HL-60 (cell line): ENCODE measurements at regions not wholly inside any gene's neighbourhood (a gene's known extent, or its start where the extent isn't known, plus 50 kb on each side); places are given as distances from the start of the nearest gene placed in this dataset.

Experiments
- DNase-seq, 2 experiments: peaks; one replicate each; pipeline ENCODE4 v3.0.0-alpha.2; 2010 to 2020; ENCODE audit warnings: low read depth in 1 of 2, low spot score in 1 of 2
- H3K27ac ChIP-seq: fragments of 250-450 bp; sonication (Bioruptor Pico); replicated peaks from 2 replicates; pipeline ENCODE4 v1.5.1; 2020; ENCODE audit warnings: mild to moderate bottlenecking, moderate library complexity
- H3K27me3 ChIP-seq: fragments of 250-450 bp; sonication (Bioruptor Pico); 2 replicates; pipeline ENCODE4 v1.5.1; 2021; ENCODE audit warnings: mild to moderate bottlenecking, moderate library complexity; ENCODE audit not compliant: insufficient read depth, poor library complexity, severe bottlenecking
- H3K4me3 ChIP-seq: replicated peaks from 2 replicates; pipeline ENCODE4 v1.5.1; 2011; ENCODE audit warnings: mild to moderate bottlenecking, control low read depth, low read length; ENCODE audit not compliant: insufficient read depth
- CTCF ChIP-seq: IDR thresholded peaks from one replicate; pipeline ENCODE4 v1.5.1; 2011; ENCODE audit warnings: low read length, control low read depth, inconsistent platforms; ENCODE audit not compliant: insufficient read depth
- GABPA ChIP-seq: IDR thresholded peaks from 2 replicates; pipeline ENCODE4 v1.6.1; 2012; ENCODE audit warnings: low read depth
- POLR2AphosphoS5 ChIP-seq: IDR thresholded peaks from 2 replicates; pipeline ENCODE4 v1.6.1; 2012; ENCODE audit warnings: low read depth
- REST ChIP-seq: IDR thresholded peaks from 2 replicates; pipeline ENCODE4 v1.6.1; 2012; ENCODE audit warnings: low read depth; ENCODE audit not compliant: insufficient replicate concordance
- SPI1 ChIP-seq: IDR thresholded peaks from 2 replicates; pipeline ENCODE4 v1.6.1; 2012; ENCODE audit warnings: low read depth, mild to moderate bottlenecking, borderline replicate concordance

GRCh38 chr10:6843481-6843881, 263.4 kb upstream of the PRKCQ start:
- peak in 1 of 2 experiments; percentile 43 for DNase-seq
- no peak for TF ChIP-seq CTCF
- no peak for TF ChIP-seq POLR2AphosphoS5
- TF ChIP-seq GABPA: no peak
- TF ChIP-seq REST: no peak
- TF ChIP-seq SPI1: no peak
- no peak overlapping the region for H3K4me3 ChIP-seq
- no peaks in the 10 kb centered on the region for H3K27me3 ChIP-seq
- no peak overlapping the region for H3K27ac ChIP-seq

- Histone ChIP-seq H3K4me3 (no peak overlapping the region), H3K27ac (no peak overlapping the region), H3K27me3 (no peaks in the 10 kb centered on the region)
- TF ChIP-seq SPI1: no peak
- no peak for TF ChIP-seq CTCF
- TF ChIP-seq GABPA: no peak
- TF ChIP-seq POLR2AphosphoS5: no peak
- no peak for TF ChIP-seq REST
- DNase-seq: no peak
Observed at GRCh38 chr10:6842722-6843121, 262.6 kb upstream of the PRKCQ start.

- no peak overlapping the region for H3K27ac ChIP-seq
- no peak for TF ChIP-seq CTCF
- TF ChIP-seq REST: no peak
- no peak for TF ChIP-seq POLR2AphosphoS5
- no peak for TF ChIP-seq GABPA
- no peak for TF ChIP-seq SPI1
- no peak for DNase-seq
Observed at GRCh38 chr10:6841761-6842160, 261.7 kb upstream of the PRKCQ start.

More at GRCh38 chr10:6841761-6842160, 261.7 kb upstream of the PRKCQ start:
- H3K4me3 ChIP-seq: no peak overlapping the region
- H3K27me3 ChIP-seq: no peaks in the 10 kb centered on the region
